ENCODE measurements at regions not wholly inside any gene's neighbourhood (a gene's known extent, or its start where the extent isn't known, plus 50 kb on each side); places are given as distances from the start of the nearest gene placed in this dataset.

DNA sequence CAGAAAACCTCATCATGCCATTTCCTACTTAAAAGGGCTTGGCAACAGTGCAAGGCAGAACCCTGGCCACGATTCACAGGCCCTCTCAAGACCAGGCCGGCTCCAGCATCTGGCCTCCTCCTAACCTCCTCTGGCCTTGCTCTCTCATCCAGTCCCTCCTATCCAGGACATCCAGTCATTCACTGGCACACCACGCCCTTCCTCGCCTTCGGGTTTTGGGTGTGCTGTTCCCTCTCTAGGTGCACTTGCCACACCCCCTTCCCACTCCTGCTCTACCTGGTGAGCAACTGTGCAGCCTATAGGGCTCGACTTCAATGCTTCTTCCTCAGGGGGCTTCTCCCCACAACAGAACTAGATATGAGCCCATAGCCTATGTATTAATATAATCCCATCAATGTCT lies 317.1 kb downstream of the ARRDC4 start:
- no peak for DNase-seq (ENCODE audit: low spot score)

GRCh38 chr15:98280284-98280975 lies 319.9 kb downstream of the ARRDC4 start:
- DNase-seq (ENCODE audit: low spot score), result no peak

DNA sequence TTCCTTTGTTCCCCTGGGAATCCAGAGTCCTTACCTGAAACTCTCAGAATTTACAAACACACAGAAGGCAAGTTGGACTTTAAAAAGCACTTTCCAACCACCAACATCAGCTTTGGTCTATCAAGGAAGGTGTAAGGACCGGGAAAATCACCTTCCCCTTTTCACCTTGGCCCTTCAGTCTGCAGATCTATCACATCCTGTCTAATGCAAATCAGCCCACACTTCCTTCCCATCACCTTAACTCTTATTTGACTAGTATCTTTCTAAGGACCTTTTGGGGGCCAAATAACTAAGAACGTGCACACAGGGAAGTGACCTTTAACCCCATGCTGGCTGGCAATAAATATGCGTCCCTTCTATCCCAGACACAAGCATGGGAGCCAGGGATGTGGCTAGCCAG lies 320.6 kb downstream of the ARRDC4 start:
- DNase-seq (ENCODE audit: low spot score), result no peak

GRCh38 chr15:98282656-98283332 lies 322.3 kb downstream of the ARRDC4 start:
- no peak for DNase-seq (ENCODE audit: low spot score)

DNA sequence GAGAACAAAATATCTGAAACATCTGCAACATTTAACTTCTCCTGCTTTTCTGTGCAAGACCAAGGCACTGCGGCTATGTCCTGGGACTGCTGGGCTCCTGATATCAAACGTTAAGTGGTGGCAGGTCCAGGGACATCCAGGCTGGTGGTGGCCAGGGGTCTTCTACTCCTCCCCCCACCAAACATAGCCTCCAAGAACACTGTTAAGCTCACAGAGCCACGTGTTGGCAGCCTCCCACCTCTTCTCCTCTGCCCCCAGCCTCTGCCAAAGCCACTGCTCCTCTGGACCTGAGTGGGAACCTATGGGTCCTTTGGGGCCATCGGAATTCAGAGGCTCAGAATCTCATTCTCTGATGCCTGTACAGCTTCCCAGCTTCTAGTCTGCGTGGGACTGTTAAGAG lies 325.7 kb downstream of the ARRDC4 start:
- DNase-seq (ENCODE audit: low spot score), result no peak

DNA sequence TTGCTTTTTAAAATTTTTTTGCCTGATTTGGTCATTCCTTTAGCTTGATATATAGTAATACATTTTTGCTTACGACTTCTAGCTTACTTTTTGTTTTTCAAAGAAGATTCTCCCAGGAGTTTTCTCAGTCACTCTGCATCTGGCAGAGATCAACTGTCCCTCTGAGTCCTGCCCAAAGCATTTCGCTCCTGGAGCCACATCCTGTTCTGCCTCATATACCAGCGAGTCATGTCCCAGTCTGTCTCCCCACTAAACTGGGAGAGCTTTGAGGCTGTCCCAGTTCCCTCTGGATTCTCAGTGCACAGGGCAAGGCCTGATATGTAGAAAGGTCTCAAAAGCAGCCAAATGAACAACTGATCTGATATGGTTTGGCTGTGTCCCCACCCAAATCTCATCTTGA lies 326.3 kb downstream of the ARRDC4 start:
- no peak for DNase-seq (ENCODE audit: low spot score)

- DNase-seq (ENCODE audit: low spot score), result no peak
These were observed 327.6 kb downstream of the ARRDC4 start for GRCh38 chr15:98288091-98288590.

- no peak for DNase-seq (ENCODE audit: low spot score)
These were observed 329.2 kb downstream of the ARRDC4 start for GRCh38 chr15:98289747-98290146.

DNA sequence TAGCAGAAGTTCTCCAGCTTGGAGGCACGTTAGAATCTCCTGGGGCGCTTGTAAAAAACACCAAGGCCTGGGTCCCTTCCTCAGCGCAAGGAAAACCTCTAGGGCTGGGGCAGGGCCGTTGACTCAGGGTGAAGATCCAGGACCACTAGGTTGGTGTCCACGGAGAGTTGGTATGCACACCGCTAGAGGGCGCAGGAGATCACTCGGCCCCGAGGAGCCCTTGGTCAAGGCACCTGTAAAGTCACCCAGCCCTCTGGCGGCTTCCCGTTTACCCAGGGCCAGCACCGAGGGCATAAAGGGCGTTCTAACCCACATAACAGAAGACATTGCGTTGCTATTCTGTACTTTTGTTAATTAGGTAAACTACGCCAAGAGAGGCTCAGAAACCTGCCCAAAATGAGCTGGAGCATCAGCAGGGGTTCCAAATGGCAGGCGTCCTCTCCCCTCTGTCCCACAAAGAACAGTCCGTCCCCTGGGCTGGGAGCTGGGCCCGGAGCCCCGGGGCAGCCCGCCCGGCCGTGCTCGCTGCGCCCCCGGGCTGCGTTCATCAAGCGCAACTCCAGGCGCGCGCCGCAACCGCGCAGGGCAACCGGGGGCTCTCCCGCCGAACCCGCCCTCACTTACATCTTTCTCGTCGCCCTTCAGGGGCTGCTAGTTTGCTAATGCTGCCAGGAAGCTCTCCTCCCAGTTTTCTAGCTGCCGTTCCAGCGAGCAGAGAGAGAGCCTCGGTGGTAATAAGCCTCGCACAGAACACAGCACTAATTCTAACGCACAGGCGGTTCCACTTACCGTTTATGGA lies 332.1 kb downstream of the ARRDC4 start:
- peak; percentile 35 for DNase-seq (ENCODE audit: low spot score)

- no peak for DNase-seq (ENCODE audit: low spot score)
These were observed 333.6 kb downstream of the ARRDC4 start for GRCh38 chr15:98294126-98294525.

DNA sequence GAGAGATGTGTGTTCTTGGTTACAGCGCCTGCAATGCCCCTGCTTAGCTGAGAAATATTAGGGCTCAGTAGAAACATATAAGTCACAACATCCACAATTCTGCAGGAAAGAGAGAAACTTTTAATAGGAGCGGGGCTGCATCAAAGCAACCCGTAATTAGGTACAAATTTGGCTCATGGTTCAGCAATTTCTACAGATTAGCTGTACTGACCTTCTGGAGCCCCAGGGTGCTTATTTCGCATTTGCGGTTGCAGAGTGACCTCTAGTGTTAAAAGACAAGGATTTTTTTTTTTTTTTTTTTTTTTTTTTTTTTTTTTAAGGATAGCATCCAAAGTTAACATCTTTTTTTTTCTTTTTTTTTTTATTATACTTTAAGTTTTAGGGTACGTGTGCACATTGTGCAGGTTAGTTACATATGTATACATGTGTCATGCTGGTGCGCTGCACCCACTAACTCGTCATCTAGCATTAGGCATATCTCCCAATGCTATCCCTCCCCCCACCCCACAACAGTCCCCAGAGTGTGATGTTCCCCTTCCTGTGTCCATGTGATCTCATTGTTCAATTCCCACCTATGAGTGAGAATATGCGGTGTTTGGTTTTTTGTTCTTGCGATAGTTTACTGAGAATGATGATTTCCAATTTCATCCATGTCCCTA lies 334.7 kb downstream of the ARRDC4 start:
- peak; percentile 11 for DNase-seq (ENCODE audit: low spot score)

- no peak for DNase-seq (ENCODE audit: low spot score)
These were observed 336.1 kb downstream of the ARRDC4 start for GRCh38 chr15:98296653-98297052.

- no peak for DNase-seq (ENCODE audit: low spot score)
These were observed 343.9 kb downstream of the ARRDC4 start for GRCh38 chr15:98304371-98304770.

- DNase-seq (ENCODE audit: low spot score), result no peak
These were observed 340.2 kb upstream of the IGF1R start for GRCh38 chr15:98308117-98308516.

GRCh38 chr15:98311566-98312188 lies 336.7 kb upstream of the IGF1R start:
- peak; percentile 69 for DNase-seq (ENCODE audit: low spot score)

DNA sequence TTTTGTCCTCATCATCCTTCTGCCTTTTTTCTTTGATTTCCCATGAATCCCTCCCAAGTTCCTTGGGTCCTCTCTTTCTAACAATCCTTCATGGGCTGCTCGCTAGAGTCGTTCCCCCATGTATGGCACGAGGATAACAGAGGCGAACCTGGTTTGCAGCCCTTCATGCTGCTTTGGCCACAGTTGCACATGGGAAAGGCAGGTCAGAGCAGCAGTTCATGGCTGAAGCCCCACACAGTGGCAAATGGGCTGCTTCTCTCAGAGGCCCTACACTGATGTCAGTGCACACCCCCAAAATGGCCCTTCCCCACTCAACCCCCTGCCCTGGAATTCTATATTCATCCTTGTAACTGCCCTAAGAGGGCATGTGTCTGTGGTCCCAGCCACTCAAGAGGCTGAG lies 335.4 kb upstream of the IGF1R start:
- DNase-seq (ENCODE audit: low spot score), result no peak

DNA sequence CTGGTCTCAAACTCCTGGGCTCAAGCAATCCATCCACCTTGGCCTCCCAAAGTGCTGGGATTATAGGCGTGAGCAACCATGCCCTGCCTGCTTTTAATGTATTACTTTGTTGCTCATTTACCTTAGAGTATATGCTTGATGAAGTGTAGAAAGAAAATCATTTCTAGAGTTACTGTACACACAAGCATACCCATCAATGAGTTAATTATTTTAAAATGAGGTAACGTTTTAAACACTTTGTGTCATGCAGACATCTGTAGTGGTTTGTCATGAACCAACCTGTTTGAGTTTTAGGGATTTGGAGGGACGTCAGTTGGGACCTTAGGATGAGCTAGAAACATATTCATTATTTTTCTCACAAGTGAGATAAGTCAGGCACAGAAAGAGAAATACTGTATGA lies 332.4 kb upstream of the IGF1R start:
- DNase-seq (ENCODE audit: low spot score), result no peak

DNA sequence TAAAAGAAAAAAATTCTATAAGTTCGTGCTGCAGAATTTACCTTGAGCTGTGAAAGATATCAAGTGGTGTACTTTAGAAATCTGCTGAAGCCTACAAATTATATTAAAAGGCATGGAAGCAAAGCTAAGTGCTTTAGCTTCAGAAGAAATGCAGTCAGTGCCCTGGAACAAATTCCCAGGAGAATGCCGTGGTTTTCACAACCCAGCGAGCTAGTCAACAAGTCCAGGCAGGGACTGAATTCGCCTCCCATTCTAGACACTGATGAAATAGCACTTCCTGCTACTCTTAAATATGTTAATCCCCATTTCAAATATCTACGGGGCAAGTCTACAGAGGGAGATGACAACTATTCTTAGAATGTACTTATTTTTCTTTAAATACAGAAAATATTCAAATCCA lies 326.4 kb upstream of the IGF1R start:
- no peak for DNase-seq (ENCODE audit: low spot score)

GRCh38 chr15:98322581-98322980 lies 325.8 kb upstream of the IGF1R start:
- no peak for DNase-seq (ENCODE audit: low spot score)

GRCh38 chr15:98324341-98324970 lies 323.9 kb upstream of the IGF1R start:
- DNase-seq (ENCODE audit: low spot score), result no peak

- DNase-seq (ENCODE audit: low spot score), result no peak
These were observed 321.5 kb upstream of the IGF1R start for GRCh38 chr15:98326804-98327203.
